PC-3 (cell line): ENCODE measurements at regions not wholly inside any gene's neighbourhood (a gene's known extent, or its start where the extent isn't known, plus 50 kb on each side); places are given as distances from the start of the nearest gene placed in this dataset.
A peak's percentile ranks its signal among the peaks of the same experiment; 100 is the strongest.

Experiments
- ATAC-seq: fragments of 200-7000 bp; cut with Tn5 transposase; 2 replicates; pipeline ENCODE4 v1.9.1; 2020; ENCODE audit warnings: mild to moderate bottlenecking, moderate library complexity
- BruUV-seq: library from RNA; stranded (reverse); fragments of 400-500 nt; replicated peaks from 2 replicates; lab custom pipeline; 2021; lab: Mats Ljungman, UMichigan
- CTCF ChIA-PET: fragments of 300-600 bp; sonication (Branson Sonifier 250); formaldehyde crosslinking; loops from one replicate; lab custom pipeline; 2022; ENCODE audit warnings: antibody characterized with exemption; lab: Charles Lee
- POLR2A ChIA-PET: fragments of 300-600 bp; sonication (Branson Sonifier 250); formaldehyde crosslinking; loops from one replicate; lab custom pipeline; 2022; ENCODE audit warnings: antibody characterized with exemption; ENCODE audit not compliant: unreplicated experiment; lab: Charles Lee
- DNase-seq: peaks from one replicate; pipeline ENCODE4 v3.0.0-alpha.2; 2015
- H2AFZ ChIP-seq: fragments of 300-600 bp; sonication (generic); 2 replicates; pipeline ENCODE4 v1.6.0; 2016; ENCODE audit warnings: antibody characterized with exemption, low read length
- H3F3A ChIP-seq: fragments of 300-600 bp; sonication (generic); one replicate; pipeline ENCODE4 v1.6.0; 2017; ENCODE audit warnings: antibody characterized with exemption, low read length, control low read depth, mild to moderate bottlenecking; ENCODE audit not compliant: unreplicated experiment
- H3K27ac ChIP-seq: fragments of 300-600 bp; sonication (generic); 2 replicates; pipeline ENCODE4 v1.5.1; 2016; ENCODE audit warnings: mild to moderate bottlenecking, low read length
- H3K27me3 ChIP-seq: fragments of 300-600 bp; sonication (generic); 2 replicates; pipeline ENCODE4 v1.6.1; 2016; ENCODE audit warnings: low read length, mixed read lengths
- H3K36me3 ChIP-seq: fragments of 300-600 bp; sonication (generic); 2 replicates; pipeline ENCODE4 v1.6.1; 2016; ENCODE audit warnings: low read depth, mixed run types, low read length, mixed read lengths
- H3K4me1 ChIP-seq: fragments of 300-600 bp; sonication (generic); 2 replicates; pipeline ENCODE4 v1.5.1; 2016; ENCODE audit warnings: low read length; ENCODE audit not compliant: insufficient read depth
- H3K4me2 ChIP-seq: fragments of 300-600 bp; sonication (generic); 2 replicates; pipeline ENCODE4 v1.6.0; 2016; ENCODE audit warnings: low read length
- H3K4me3 ChIP-seq: fragments of 300-600 bp; sonication (generic); 2 replicates; pipeline ENCODE4 v1.5.1; 2016; ENCODE audit warnings: mild to moderate bottlenecking, low read length, mixed read lengths
- H3K79me2 ChIP-seq: fragments of 300-600 bp; sonication (generic); 2 replicates; pipeline ENCODE4 v1.6.1; 2017; ENCODE audit warnings: low read length, mixed read lengths
- H3K9ac ChIP-seq: fragments of 300-600 bp; sonication (generic); 2 replicates; pipeline ENCODE4 v1.6.0; 2016; ENCODE audit warnings: mild to moderate bottlenecking, low read length
- H3K9me2 ChIP-seq: fragments of 300-600 bp; sonication (generic); replicated peaks from 2 replicates; pipeline ENCODE4 v1.6.1; 2016; ENCODE audit warnings: mixed run types, low read length, mixed read lengths
- H3K9me3 ChIP-seq: fragments of 300-600 bp; sonication (generic); 2 replicates; pipeline ENCODE4 v1.6.1; 2016; ENCODE audit warnings: low read length, mixed read lengths
- H4K20me1 ChIP-seq: fragments of 300-600 bp; sonication (generic); 2 replicates; pipeline ENCODE4 v1.6.1; 2016; ENCODE audit warnings: low read length, mixed read lengths
- EZH2 ChIP-seq: fragments of 300-600 bp; sonication (generic); IDR thresholded peaks from one replicate; pipeline ENCODE4 v1.6.1; 2017; ENCODE audit warnings: antibody characterized with exemption, mild to moderate bottlenecking, low read length; ENCODE audit not compliant: unreplicated experiment
- EZH2phosphoT487 ChIP-seq: fragments of 300-600 bp; sonication (generic); IDR thresholded peaks from 2 replicates; pipeline ENCODE4 v1.6.1; 2018; ENCODE audit warnings: mild to moderate bottlenecking, antibody characterized with exemption, low read length, borderline replicate concordance
- intact Hi-C: fragments of 100-400 bp; cut with micrococcal nuclease; formaldehyde crosslinking; loops from 2 replicates; pipeline ENCODE4 v1.9.0; 2023
- TF ChIP-seq, protein P1 (sequence below): fragments of 300-600 bp; sonication (generic); conservative IDR thresholded peaks from 2 replicates; pipeline ENCODE4 v1.5.1; 2017; ENCODE audit warnings: antibody characterized with exemption, low read depth, mild to moderate bottlenecking, low read length

- intact Hi-C loops, result no loop called here
- Histone ChIP-seq H3K4me2 (peak overlapping the region; percentile 59), H3K9me3 (no peaks in the 10 kb centered on the region), H3F3A (no peaks in the 10 kb centered on the region), H3K27ac (peak overlapping the region; percentile 97), H4K20me1 (no peaks in the 10 kb centered on the region), H3K79me2 (no peaks in the 10 kb centered on the region), H3K4me1 (peaks cover 39% of the 10 kb centered on the region), H3K9me2 (no peaks in the 10 kb centered on the region), H3K27me3 (no peaks in the 10 kb centered on the region), H3K9ac (peak overlapping the region; percentile 59), H3K4me3 (no peak overlapping the region), H2AFZ (peak overlapping the region; percentile 43), H3K36me3 (no peaks in the 10 kb centered on the region)
- ChIA-PET POLR2A (no interaction called here), CTCF (no interaction called here)
- DNase-seq (peak; percentile 31), ATAC-seq (no peak)
- BruUV-seq, result no TSS peak
- TF ChIP-seq, protein P1, sequence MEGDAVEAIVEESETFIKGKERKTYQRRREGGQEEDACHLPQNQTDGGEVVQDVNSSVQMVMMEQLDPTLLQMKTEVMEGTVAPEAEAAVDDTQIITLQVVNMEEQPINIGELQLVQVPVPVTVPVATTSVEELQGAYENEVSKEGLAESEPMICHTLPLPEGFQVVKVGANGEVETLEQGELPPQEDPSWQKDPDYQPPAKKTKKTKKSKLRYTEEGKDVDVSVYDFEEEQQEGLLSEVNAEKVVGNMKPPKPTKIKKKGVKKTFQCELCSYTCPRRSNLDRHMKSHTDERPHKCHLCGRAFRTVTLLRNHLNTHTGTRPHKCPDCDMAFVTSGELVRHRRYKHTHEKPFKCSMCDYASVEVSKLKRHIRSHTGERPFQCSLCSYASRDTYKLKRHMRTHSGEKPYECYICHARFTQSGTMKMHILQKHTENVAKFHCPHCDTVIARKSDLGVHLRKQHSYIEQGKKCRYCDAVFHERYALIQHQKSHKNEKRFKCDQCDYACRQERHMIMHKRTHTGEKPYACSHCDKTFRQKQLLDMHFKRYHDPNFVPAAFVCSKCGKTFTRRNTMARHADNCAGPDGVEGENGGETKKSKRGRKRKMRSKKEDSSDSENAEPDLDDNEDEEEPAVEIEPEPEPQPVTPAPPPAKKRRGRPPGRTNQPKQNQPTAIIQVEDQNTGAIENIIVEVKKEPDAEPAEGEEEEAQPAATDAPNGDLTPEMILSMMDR, result no peak
- no peak for TF ChIP-seq EZH2
- TF ChIP-seq EZH2phosphoT487, result no peak
These were observed 209.3 kb upstream of the SLC24A2 start for GRCh38 chr9:19998153-19998552.

DNA sequence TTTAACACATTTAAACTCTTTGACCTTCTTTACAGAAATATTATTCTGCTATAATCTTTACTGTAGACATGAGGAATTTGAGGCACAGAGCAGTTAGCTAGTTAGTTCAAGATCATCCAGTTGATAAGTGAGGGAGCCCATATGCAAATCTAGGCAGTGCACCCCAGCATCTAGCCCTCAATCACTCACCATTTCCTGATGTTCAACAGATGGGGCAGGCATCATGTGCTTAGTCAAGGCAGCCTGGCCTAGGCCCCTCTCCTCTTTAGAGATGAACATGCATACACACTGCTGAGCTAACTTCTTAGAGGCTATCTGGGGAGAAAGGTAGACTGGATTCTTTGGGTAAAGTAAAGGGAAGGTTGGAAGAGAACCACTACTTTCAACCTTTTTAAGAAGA lies 206.8 kb upstream of the SLC24A2 start:
- TF ChIP-seq, protein P1, result no peak
- TF ChIP-seq EZH2 (no peak), EZH2phosphoT487 (no peak)
- no peak for DNase-seq
- no TSS peak for BruUV-seq
- Histone ChIP-seq H3K4me1 (peaks cover 46% of the 10 kb centered on the region), H3K4me2 (no peak overlapping the region), H3K27me3 (no peaks in the 10 kb centered on the region), H3K4me3 (no peak overlapping the region), H3F3A (no peaks in the 10 kb centered on the region), H4K20me1 (no peaks in the 10 kb centered on the region), H3K9ac (no peak overlapping the region), H3K79me2 (no peaks in the 10 kb centered on the region), H3K9me2 (no peaks in the 10 kb centered on the region), H2AFZ (no peak overlapping the region), H3K9me3 (no peaks in the 10 kb centered on the region), H3K27ac (no peak overlapping the region), H3K36me3 (no peaks in the 10 kb centered on the region)
- ChIA-PET POLR2A (no interaction called here), CTCF (no interaction called here)
- ATAC-seq, result no peak
- intact Hi-C loops, result no loop called here

GRCh38 chr9:19994296-19994695 lies 205.5 kb upstream of the SLC24A2 start:
- ATAC-seq (peak; percentile 80), DNase-seq (peak; percentile 76)
- Histone ChIP-seq H3K9me3 (no peaks in the 10 kb centered on the region), H3K4me3 (no peak overlapping the region), H3F3A (no peaks in the 10 kb centered on the region), H3K79me2 (no peaks in the 10 kb centered on the region), H3K27ac (no peak overlapping the region), H2AFZ (no peak overlapping the region), H3K9ac (no peak overlapping the region), H3K27me3 (no peaks in the 10 kb centered on the region), H3K4me1 (peaks cover 34% of the 10 kb centered on the region), H3K9me2 (no peaks in the 10 kb centered on the region), H4K20me1 (no peaks in the 10 kb centered on the region), H3K4me2 (no peak overlapping the region), H3K36me3 (no peaks in the 10 kb centered on the region)
- no peak for TF ChIP-seq EZH2phosphoT487
- no peak for TF ChIP-seq EZH2
- TF ChIP-seq, protein P1, result no peak
- POLR2A ChIA-PET, result no interaction called here
- CTCF ChIA-PET, result no interaction called here
- BruUV-seq, result no TSS peak
- intact Hi-C loops, result no loop called here
